Myocyte (in vitro differentiated cells): ENCODE measurements at regions not wholly inside any gene's neighbourhood (a gene's known extent, or its start where the extent isn't known, plus 50 kb on each side); places are given as distances from the start of the nearest gene placed in this dataset.
A peak's percentile ranks its signal among the peaks of the same experiment; 100 is the strongest.
"Not testable (repeated sequence)": the region's sequence is repeated elsewhere in the genome, so short reads cannot be mapped to it uniquely, and the experiment has no call there.

Experiments used
- DNase-seq: peaks from one replicate; pipeline ENCODE4 v3.0.0-alpha.2; 2012; ENCODE audit warnings: low read depth

- no peak for DNase-seq
Measured at GRCh38 chr10:30560326-30560725, 69.2 kb downstream of the LYZL2 start.

GRCh38 chr10:30559180-30559579 is 70.4 kb downstream of the LYZL2 start:
- no peak for DNase-seq

GRCh38 chr10:30558411-30558810 is 71.1 kb downstream of the LYZL2 start:
- no peak for DNase-seq

GRCh38 chr10:30557884-30558283 is 71.7 kb downstream of the LYZL2 start:
- DNase-seq, result no peak

- DNase-seq, result no peak
Measured at GRCh38 chr10:30556189-30556588, 73.4 kb downstream of the LYZL2 start.

GRCh38 chr10:30555465-30555864 is 74.1 kb downstream of the LYZL2 start:
- DNase-seq, result no peak

- DNase-seq, result no peak
Measured at GRCh38 chr10:30554440-30554825, 75.1 kb downstream of the LYZL2 start.

GRCh38 chr10:30553626-30554439 is 75.7 kb downstream of the LYZL2 start:
- DNase-seq, result peak; percentile 10

GRCh38 chr10:30553018-30553625 is 76.4 kb downstream of the LYZL2 start:
- DNase-seq, result no peak

- no peak for DNase-seq
Measured at GRCh38 chr10:30550967-30551815, 78.4 kb downstream of the LYZL2 start.

GRCh38 chr10:30549134-30549687 is 80.3 kb downstream of the LYZL2 start:
- DNase-seq, result not testable (repeated sequence)

- DNase-seq, result no peak
Measured at GRCh38 chr10:30546511-30546910, 83.0 kb downstream of the LYZL2 start.

GRCh38 chr10:30542895-30543288 is 86.7 kb downstream of the LYZL2 start:
- no peak for DNase-seq

- no peak for DNase-seq
Measured at GRCh38 chr10:30542001-30542894, 87.3 kb downstream of the LYZL2 start.

- DNase-seq, result no peak
Measured at GRCh38 chr10:30540276-30540675, 89.3 kb downstream of the LYZL2 start.

- no peak for DNase-seq
Measured at GRCh38 chr10:30538086-30538485, 91.5 kb downstream of the LYZL2 start.

- DNase-seq, result no peak
Measured at GRCh38 chr10:30537586-30537985, 92.0 kb downstream of the LYZL2 start.

- DNase-seq, result not testable (repeated sequence)
Measured at GRCh38 chr10:30537158-30537557, 92.4 kb downstream of the LYZL2 start.

GRCh38 chr10:30536578-30536977 is 93.0 kb downstream of the LYZL2 start:
- no peak for DNase-seq

GRCh38 chr10:30535677-30536076 is 93.9 kb downstream of the LYZL2 start:
- DNase-seq, result no peak
